Activated CD4-positive, alpha-beta T cell treated with anti-CD3 and anti-CD28 coated beads for 4 hours (primary cell): ENCODE measurements at regions not wholly inside any gene's neighbourhood (a gene's known extent, or its start where the extent isn't known, plus 50 kb on each side); places are given as distances from the start of the nearest gene placed in this dataset.

Source experiments
- DNase-seq, 2 donors: peaks; one replicate each; pipeline ENCODE4 v3.0.0-alpha.2; 2020

DNA sequence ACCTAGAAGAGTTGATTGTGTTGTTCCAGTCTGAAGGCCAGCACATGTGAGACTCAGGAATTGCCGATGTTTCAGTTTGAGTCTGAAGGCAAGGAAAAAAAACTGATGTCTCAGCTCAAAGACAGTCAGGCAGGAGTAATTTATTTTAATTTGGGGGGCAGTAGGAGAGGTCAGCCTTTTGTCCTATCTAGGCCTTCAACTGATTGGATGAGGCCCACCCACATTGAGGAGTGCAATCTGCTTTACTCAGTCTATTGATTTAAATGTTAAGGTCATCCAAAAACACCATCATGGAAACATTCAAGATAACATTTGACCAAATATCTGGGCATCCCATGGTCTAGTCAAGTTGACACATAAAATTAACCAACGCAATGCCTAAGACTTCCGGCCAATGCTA lies 288.9 kb downstream of the CDK5RAP2 start:
- no peak for DNase-seq

DNA sequence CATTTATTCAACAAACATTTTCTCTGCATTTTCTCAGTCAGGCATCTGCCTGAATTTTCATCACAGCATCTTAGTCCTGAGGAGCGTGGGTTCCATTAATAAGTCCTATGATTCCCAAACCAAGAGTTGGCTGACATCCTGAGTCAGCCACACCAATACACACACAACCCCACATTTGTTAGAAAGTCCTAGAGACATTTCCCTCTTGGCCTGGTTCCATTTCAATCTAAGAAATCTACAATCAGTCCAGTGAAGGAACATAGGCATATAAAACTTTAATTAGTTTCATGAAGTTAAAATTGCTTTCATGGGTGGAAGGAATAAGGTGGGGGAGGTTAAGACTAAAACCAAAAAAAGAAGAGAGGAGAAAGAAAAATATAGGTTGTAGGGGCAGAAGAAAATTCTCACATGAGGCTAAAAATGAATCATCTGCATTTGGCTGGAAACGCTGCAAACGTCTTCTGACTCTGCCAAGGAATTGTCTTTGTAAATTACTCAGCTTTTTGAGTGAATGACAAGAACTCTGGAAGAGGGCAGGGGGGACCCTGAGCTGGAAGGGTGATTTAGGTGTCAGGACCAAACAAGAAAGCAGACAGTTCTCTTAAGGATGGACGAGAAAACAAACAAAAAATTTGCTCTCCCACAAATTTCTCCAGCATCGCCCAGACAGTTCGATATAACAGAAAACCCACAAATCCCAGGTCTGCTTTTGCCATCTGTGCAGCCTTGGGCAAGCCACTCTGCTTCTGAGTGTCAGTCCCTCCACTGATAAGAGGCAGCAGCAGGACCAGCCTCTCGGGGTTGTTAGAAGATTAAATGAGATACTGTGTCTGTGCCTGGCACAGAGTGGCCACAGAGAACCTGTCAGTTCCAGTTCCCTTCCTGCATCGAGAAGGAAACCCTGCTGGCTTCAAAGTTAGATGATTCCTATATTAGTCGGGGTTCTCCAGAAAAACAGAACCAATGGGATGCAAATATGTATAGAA lies 289.7 kb downstream of the CDK5RAP2 start:
- DNase-seq = no peak

DNA sequence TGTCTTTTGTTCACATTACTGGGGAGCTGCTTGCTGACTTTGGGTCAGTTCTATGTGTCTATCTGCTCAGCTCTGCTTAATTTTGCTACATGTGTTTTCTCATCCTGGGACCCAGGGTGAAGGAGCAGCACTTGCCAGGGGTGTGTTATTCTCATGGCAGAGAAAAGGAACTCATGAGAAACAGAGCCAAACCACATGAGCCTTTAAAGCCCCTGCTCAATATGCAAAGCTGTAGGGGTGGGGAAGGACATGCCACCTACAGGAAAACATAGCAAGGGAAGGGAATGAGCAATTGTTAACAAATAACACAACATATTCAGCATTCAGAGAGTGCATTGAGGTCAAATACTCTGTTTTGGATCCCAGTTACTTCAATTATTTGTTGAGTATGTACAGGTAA lies 290.9 kb downstream of the CDK5RAP2 start:
- no peak for DNase-seq

DNA sequence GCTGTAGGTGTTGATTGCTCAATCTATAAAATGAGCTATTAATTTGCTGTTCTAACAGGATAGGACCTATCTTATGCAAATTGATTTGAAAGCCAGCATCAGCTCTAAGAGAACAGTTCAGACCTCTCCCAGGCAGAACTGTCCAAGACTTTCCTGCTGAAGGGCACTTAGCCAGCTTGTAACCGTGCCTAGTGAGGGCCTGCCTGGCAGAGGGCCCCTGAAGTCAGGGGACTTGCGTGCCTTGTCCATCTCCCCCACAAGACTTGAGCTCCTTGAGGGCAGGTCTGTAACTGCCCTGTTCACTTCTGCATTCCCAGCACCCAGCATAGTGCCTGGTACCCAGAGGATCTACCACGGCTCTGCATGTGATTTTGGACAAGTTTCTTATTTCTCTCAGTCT lies 293.4 kb downstream of the CDK5RAP2 start:
- DNase-seq = no peak

DNA sequence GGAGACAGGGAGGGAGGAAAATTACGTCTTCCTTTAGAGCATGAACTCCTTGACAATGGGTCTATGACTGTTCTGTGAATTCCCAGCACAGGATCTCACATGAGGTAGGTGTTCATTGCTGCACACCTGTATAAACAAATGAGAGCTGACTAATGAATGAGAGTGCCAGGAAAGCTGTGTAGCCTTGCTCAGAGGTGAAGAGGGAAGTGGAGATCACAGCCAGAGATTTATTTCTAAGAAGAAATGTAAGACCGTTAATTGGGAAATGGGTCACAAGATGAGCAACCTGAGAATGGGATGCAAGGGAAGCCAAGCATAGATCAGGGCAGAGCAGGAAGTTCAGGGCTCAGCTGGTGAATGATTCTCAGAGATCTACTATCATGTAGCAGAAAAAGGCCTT lies 295.1 kb downstream of the CDK5RAP2 start:
- DNase-seq = no peak

DNA sequence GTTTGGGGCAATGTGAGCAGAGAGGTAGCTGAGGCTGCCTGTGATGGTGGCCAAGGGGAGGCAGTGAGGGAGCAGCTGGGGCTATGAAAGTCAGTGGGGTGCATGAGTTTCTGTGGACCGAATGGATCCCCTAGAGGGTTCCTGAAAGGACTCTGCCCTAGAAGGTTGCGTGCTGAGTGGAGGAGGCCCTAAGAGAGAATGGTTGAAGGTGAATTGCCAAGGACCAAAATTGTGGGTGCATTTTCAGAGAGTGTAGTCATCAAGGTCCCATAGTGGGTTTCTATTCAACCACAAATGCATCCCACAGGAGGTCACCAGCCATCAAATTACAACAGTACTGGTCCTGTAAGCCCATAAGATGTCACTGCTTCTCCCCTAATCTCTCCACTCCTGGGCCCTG lies 298.3 kb downstream of the CDK5RAP2 start:
- no peak for DNase-seq

DNA sequence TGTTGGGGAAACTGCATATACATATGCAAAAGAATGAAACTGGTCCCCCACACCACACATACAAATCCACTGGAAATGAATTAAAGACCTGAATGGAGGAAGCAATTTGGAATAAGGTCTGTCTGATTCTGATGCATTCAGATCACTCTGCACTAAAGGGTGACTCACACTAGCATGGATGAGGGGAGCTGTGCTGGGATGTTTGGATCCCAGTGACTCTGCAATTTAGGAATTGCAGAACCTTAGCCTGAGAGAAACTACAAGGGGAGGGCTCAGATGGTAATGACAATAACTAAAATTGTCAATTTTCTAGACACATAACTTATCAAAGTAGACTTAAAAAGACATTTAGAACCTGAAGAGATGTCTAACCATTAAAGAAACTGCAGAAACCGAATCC lies 312.0 kb downstream of the CDK5RAP2 start:
- no peak for DNase-seq

DNA sequence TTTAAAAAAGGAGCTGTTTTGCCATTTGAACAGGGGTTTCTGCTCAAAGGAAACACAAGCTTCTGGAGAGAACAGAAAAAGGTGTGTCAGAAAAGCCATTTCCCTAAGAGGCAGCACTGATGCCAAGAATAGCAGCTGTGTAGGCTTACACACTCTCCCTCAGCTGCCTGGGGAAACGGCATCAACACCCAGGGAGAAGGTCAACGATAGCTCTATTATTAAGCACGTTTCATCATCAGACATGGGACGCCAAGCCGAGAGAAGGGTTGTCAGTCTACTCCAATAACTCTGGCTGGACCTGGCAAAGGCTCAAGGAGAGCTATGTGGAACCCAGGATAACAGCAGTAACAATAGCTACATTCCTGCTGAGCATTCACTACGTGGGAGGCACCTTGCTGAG lies 314.2 kb downstream of the CDK5RAP2 start:
- no peak for DNase-seq

DNA sequence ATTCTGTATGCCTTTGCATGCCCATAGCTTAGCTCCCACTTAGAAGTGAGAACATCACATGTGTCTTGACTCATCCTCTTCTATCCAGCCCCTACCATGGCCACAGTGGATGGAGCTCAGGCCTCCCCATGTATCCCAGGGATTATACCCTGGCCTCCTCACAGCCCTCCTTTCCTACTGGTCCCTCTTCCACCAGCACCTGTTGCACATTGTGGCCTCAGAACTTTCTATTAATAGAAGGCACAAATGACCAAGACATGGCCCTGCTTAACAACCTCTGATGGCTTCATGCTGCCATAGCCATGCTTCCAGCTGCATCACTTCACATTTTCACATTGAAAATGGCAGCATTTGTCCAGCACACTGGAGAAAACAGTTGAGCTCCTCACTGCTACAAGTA lies 315.4 kb downstream of the CDK5RAP2 start:
- DNase-seq = no peak

DNA sequence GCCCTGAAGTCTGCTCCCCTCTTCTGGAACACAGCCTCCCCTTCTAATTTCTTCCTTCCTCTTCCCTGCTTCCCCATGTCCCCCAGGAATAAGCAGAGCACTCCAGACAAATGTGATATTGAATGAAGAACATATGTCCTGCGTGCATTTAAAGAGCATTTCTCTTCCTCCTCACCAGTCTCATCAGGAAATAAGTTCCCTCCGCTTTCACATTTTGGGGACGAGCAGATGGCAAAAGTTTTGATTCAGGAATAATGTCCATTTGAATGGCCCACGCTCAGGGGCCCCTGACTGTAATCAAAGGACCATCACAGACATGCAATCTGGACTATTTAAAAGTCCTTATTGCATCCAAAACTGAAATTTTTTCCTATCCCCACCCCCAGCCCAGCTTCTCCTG lies 316.1 kb downstream of the CDK5RAP2 start:
- no peak for DNase-seq

DNA sequence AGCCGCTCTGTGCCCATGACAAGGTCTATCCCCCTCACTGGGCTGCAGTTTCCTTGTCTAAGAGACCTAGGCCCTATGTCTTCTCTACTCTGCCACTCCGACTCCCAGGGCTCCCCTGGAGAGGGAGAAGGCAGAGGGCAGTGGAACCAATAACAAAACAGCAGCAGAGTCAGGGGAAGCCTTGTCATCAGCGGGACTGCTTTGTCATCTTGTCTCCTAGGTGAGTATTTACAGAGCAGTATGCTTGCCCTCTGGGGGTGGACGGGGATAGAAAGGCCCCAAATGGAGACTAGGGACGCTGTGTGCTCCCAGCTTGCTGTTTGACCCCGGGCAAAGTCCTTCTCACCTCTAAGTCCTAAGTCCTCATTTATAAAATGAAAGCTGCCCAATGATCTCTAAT lies 318.5 kb downstream of the CDK5RAP2 start:
- no peak for DNase-seq

DNA sequence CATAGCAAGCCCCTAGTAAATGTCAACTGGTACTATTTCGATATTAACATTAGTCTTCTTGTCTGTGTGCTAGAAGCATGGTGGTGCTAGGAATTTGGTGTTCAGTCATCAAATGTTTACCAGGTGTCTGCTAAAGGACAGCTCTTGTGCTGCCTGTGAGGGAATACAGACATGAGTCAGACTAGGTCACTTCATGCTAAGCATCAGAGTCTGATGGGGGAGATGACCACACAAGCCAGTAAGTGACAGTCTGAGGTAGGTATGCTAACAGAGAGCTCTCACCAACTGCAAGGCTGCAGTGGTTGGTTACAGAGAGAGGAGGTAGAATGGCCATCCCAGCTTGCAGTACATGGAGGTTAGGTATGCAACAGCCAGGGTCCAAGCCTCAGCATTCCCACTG lies 320.9 kb downstream of the CDK5RAP2 start:
- no peak for DNase-seq

DNA sequence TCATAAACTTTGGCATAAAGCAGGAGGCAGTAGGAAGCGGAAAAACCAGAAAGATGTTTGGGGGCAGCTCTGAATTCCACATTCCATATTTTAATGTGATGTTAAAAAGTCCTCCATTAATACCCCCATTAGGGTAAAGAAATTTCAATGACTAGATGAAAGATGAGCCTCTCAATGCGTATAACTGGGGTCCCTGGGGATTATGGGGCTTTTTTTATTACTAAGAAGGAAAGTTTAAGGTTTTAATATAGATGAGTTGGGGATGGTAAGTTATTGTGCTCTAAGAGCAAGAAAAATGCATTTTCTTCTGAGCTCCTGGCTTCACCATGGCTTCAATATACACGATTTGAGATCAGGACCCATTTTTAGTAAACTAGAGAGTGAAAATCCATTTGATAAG lies 321.9 kb downstream of the CDK5RAP2 start:
- DNase-seq = no peak

DNA sequence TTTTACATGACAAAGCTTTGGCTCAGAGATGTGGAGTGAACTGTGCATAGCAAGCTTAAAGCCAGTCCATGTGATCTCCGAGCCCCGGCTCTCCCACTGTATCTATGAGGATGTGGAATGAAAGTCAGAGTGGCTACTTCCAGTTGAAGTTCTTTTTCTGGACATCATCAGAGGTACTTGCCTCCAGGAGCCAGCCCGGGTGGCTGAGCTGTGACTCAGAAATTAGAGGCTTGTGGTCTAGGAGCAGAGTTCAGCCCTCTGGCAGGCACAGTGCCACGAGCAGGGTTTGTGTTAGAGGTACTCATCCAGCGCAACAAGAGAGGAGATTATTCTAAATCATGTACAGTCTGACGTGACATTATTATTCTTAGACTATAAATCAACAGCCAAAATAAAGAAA lies 322.5 kb downstream of the CDK5RAP2 start:
- no peak for DNase-seq

DNA sequence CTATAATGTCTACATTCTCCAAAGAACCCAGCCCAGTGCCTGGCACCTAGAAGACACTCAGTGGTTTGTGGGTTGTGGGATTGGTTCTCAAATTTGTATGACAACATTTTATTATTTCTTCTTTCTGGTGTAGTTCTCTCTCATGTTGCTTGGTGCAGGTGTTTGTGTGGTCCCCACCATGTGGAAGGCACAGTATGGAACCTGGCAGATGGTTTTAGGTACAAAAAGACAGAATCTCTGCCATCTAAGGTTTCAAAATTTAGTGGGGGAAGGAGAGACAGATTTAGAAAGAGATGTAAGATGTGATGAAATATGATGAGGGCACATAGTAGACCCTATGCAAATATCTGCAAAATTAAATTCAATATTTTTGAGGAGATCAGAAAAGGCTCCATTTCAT lies 323.8 kb downstream of the CDK5RAP2 start:
- DNase-seq = no peak

DNA sequence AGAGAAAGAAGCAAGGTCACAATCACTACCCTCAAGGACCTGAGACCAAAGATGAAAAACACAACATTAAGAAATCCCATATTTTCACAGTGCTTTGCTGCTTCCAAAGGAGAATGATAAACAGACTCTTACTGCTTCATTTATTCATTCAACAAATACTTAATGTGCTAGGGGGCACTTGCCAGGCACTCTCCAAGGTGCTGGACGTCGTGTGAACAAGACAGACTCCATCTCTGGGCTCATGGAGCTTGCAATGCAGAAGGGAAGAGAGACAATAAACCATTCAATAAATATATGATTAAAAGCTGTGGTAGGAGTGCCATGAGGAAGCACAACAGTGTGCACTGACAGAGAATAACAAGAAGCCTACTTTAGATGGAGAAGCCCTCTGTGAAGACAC lies 327.7 kb downstream of the CDK5RAP2 start:
- DNase-seq = no peak

DNA sequence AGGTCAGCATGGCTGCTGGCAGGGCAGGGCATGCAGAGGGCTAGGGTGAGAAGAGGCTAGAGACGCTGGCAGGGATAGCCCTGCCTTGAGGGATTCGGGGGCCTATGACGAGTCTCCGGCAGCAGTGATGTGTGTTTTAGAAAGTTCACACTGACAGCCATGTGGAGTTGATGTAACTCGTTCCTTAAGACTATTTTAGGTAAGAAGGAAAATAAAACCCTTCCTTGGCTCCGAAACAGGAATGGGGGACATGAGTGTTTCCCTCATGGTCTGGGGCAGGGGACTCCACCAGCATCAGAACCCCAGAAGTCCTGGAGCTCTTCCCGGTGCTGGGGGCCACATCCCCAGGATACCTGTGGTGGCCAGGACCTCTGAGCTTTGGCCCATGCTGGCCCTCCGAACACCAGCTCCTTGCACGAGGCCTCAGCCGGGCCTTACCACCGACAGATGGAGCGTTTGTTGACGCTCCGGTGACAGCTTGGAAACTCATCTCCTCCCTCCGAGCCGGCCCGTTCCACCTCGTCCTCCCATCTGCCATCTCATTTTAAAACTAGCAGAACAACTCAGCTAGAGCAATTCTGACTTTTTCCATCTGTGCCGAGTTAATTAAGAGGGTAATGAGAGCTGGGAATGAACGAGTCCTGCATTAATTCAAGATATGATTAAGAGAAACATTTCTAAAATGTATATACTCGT lies 337.7 kb downstream of the CDK5RAP2 start:
- no peak for DNase-seq

DNA sequence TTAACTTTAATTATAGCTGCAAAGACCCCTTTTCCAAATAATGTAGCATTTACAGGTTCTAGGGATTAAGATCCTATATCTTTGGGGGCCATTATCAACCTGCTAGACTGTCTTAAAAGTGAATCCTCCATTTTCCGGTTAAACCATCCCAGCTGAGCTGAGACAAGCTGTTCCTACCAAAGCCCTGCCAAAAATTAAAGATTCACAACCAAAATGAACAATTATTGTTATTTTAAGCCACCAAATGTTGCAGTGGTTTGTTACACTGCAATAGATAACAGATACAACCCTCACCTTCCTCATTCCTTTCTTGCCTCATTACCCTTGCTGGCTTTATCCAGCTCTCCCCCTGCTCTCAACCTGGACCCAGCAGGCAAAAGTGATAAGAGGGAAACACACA lies 343.4 kb downstream of the CDK5RAP2 start:
- no peak for DNase-seq

DNA sequence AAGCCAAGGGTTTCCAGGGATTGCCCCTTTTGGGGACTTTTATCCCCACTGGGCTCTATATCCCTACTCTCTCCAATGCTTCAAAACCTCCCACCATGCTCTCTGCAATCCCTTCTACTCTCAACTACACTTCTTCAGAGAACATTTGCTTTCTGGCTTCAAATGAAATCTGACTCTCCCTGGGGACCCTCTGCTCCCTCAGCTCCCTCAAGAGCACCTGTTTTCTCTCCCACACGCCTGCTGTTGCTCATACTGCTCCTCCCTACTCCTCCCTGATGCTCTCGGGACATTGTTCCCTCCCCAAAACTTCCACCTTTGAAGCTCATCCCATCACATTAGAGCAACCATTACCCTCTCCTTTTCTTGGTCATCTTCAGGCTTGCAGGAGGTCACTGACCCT lies 344.9 kb downstream of the CDK5RAP2 start:
- DNase-seq = no peak

DNA sequence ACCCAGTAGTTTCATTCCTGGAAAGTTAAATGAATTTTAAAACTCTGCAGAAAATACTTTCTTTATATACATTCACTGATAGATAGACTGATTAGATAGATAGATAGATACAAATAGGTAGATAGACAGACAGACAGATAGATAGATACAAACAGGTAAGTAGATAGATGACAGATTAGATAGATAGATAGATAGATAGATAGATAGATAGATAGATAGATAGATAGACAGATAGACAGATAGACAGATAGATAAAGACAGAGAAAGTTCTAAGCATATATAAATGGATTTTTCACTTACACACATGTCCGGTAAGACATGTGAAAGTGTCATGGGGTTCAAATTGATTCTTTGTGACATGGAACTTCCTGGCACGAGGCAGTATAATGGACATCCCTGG lies 349.7 kb downstream of the CDK5RAP2 start:
- DNase-seq = no peak

DNA sequence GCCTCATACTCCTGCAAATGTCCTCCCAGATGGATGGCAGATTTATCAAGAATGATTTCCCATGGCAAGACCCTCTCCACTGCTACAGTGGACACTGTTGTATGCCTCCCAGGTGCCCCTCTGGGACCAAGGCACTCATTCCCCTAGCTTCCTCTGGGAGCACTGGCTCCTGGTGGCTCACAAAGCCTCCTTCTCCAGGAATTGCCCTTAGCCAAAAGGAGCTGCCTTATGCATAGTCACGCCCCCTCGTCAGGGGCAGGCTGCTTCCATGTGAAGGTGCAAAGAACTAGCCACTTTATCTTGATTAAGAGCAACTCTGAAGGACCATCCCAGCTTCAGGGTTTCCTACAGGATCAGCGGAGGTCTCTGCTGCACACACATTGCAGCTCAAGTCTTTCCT lies 358.1 kb downstream of the CDK5RAP2 start:
- no peak for DNase-seq

DNA sequence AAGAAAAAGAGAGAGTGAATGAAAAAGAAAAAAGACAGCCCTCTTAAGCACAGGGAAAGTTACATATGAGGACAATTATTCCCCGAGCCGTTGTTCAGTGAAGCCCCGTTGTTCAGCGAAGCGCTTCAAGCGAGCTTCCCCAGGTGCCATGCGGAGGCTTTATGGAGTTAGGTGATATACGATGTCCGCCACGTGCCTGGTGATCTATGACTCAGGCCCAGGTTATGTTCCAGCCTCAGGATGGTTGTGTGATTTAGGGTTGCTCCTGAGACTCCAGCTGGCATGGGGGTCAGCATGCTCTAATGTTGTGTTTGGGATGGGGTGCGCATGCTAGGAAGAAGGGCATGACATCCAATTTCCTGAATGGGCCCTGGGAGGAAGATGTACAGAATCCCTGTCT lies 365.6 kb downstream of the CDK5RAP2 start:
- no peak for DNase-seq

DNA sequence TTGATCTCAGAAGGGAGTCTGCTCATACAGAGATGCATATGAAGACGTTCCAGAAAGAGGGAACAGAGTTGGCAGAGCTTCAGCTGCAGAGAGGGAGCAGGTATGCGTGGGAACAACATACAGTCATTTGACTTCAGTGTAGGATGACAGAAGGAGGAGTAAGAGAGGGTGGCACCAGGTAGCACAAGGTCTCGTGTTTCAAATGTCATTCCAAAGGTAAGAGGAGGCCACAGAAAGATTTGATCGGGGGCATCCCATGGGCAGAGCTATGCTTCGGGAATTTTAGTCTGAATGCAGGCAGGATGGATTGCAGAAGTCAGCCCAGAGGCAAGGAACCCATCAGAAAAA lies 367.1 kb downstream of the CDK5RAP2 start:
- DNase-seq = no peak

DNA sequence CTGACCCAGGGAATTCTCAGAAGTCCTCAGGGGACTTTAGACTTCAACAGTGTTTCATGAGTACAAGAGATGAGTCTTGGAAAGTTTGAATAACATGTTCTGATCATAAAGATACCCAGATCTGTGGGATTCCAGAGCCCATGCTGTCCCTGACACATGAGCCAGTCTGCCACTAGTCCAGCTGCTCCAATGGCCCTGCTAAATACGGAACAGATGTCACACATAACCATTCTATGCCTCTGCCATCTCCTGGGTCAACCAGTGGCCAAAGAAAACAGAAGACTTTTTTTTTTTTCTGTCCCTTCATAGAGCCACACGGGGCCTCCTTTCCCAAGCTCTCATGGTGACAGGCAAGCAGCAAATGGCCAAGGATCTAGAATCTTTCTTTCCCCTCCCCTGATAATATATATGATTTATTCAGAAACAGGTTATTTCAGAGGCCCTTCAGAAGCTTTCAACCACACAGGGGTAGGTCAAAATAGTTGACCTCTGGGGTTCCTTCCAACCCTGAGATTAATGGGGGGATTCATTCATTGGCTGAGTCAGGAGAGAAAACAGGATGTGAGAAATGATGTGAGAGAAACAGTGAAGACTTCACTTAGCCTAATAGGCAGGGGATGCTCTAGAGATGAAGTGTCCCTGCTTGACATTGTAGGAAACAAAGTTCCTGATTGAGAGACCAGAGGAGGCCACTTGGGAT lies 367.7 kb downstream of the CDK5RAP2 start:
- DNase-seq = no peak
